ACHN (cell line): ENCODE measurements at regions not wholly inside any gene's neighbourhood (a gene's known extent, or its start where the extent isn't known, plus 50 kb on each side); places are given as distances from the start of the nearest gene placed in this dataset.
A peak's percentile ranks its signal among the peaks of the same experiment; 100 is the strongest.
"Not testable (repeated sequence)": the region's sequence is repeated elsewhere in the genome, so short reads cannot be mapped to it uniquely, and the experiment has no call there.

Source experiments
- DNase-seq: peaks from one replicate; pipeline ENCODE4 v3.0.0-alpha.2; 2015
- in situ Hi-C: cut with HindIII; loops from 2 replicates; pipeline ENCODE4 v1.10.0; 2017; ENCODE audit warnings: low sequenced_read_pairs, low pct_ligation_motif_present, low pct_unique_long_range_greater_than_20kb

GRCh38 chr1:30524840-30525617, 198.4 kb downstream of the MATN1 start:
- in situ Hi-C loops = no loop called here
- DNase-seq = no peak

- DNase-seq, in situ Hi-C loops: not testable (repeated sequence)
Measured at GRCh38 chr1:30524025-30524555, 199.3 kb downstream of the MATN1 start.

DNA sequence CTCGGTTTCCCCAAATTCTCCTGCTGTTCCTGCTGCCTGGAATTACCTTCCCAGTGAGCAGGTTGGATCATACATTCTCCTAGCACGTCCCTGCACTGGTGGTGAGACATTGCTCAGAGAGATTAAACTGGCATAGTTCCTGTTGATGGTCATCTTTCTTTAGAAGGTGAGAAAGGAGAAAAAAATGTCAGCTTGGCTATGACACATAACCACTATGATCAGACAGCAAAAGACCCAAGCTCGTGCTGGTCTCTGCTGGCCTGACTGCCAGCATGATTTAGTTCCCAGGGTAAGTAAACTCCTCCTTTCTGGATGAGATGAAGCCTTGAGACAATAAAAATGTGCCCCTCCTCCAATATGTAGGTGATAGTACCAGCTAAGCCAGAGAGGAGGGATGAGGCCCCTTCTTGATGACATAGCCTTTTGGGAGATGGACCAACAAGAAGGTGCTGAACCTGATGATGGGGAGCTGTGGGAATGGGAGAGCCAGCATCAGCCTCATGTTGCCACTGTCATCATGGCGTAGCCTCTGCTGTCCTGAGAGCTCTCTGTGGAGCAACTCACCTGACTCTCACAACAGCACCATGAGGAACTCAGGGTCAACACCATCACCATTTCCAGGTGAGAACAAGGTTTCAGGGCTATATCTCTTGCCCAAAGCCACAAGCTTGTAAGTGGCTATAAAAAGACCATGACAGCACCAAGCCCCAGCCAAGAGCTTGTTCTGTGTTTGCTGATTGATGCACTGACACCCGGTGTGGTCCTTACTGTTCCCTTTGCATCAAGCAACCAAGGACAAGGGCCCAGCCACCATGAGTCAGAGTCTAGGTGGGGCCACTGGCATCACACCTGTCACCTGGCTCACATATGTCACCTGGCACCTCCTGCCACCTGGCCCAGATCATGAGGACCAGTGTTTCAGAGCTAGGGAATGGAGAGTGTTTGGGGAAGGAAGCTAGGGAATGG, 200.0 kb downstream of the MATN1 start:
- in situ Hi-C loops = no loop called here
- DNase-seq = peak; percentile 75

GRCh38 chr1:30522031-30523004, 201.1 kb downstream of the MATN1 start:
- in situ Hi-C loops = no loop called here
- DNase-seq = no peak

DNA sequence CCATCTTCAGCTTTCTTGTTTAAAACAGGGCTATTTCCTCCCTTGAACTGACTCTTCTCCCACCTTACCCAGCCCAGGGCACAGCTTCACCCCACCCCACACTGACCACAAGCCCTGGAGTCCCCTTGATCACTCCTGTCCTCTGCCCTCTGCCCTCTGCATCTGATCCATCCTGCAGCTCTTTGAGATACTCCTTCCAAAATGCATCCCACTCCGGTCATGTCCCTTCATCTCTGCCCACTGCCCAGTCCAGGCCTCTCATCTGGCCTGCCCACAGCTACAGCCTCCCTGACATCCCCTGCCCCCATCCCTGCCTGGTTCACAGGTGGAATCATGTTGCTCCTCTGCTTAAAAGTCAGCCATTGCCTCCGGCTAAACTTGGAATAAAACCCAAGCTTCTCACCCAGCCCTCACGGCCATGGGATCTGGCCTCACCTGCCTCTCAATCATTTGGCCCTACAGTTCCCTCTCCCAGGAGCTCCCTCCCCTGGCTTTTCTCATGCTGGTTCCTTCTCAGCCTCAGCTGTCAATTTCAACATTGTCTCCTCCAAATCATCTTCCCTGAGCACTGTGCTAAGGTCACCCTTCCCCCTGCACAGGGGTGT, 202.0 kb downstream of the MATN1 start:
- in situ Hi-C loops = no loop called here
- DNase-seq = no peak

- in situ Hi-C loops = no loop called here
- no peak for DNase-seq
Measured at GRCh38 chr1:30520476-30520875, 202.9 kb downstream of the MATN1 start.

GRCh38 chr1:30519201-30519763, 204.1 kb downstream of the MATN1 start:
- in situ Hi-C loops = no loop called here
- DNase-seq = no peak

GRCh38 chr1:30518696-30519095, 204.7 kb downstream of the MATN1 start:
- no peak for DNase-seq
- in situ Hi-C loops = no loop called here

- no peak for DNase-seq
- in situ Hi-C loops = no loop called here
Measured at GRCh38 chr1:30518186-30518585, 205.2 kb downstream of the MATN1 start.

GRCh38 chr1:30517666-30518065, 205.7 kb downstream of the MATN1 start:
- DNase-seq, in situ Hi-C loops: not testable (repeated sequence)

GRCh38 chr1:30517241-30517640, 206.1 kb downstream of the MATN1 start:
- DNase-seq, in situ Hi-C loops: not testable (repeated sequence)

DNA sequence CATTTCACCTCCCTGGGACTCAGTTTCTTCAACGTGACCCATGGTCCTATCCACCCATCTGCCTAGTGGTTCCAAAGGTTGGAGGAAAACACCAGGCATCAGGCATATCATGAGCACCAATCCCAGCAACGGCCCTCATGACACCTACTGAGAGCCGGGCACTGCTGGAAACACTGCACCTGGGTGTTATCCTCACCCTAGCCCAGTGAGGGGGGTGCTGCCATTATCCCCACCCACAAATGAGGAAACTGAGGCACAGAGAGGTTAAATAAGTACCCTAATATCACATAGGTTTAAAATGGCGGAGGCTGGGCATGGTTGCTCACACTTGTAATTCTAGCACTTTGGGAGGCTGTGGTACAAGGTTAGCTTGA, 206.9 kb downstream of the MATN1 start:
- no peak for DNase-seq
- in situ Hi-C loops = no loop called here

DNA sequence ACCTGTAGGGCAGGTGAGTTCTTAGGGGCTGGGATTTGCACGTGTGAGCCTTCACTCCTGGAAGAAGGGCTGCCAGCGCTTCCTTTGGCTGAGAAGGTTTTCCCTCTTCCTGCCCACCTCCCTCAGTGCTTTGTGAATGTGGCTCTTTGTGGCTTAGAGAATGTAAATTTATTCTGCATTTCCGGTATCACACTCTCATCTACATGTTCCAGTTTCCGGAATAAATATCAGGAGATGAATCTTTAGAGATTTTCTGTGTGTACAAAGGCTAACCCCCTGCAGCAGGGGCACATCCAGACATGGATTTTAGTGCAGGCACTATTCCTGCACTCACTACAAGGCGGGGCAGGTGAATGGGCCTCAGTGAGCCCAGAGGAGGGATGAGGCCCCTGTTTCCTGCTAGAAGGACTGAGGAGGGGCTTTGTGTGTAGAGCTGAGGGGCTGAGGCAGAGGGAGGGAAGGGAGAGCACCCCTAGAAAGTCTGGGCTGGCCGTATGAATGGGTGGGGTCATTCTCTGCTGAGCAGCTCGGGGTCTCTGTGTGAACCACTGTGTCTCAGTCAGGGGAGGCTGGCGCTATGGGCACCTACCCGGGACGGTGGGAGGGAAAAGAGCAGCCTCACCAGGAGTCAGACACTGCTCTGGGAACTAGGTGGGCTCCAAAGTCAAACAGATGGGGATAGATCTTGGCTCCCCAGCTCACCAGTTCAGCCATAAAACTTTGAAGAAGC, 207.5 kb downstream of the MATN1 start:
- in situ Hi-C loops = no loop called here

DNA sequence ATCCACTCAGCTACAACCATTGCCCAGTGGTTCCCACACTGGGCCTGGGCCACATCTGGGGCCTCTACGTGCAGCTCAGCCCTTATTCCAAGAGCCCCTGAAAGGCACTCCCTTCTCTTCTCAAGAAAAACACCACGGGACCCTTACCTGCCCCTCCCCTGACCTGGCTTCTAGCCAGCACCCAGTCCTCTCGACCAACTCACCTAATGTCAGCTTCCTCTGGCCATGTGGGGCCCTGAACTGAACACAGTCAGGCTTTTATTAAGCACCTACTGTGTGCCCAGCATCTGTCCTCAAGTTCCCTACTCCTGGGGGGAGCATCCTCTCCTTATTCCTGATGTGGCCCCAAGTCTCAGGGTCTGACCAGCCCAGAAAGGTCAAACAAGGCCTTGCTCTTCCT, 208.4 kb downstream of the MATN1 start:
- DNase-seq = no peak
- in situ Hi-C loops = no loop called here

More for the DNA sequence above, 207.5 kb downstream of the MATN1 start:
- no peak for DNase-seq

GRCh38 chr1:30514137-30514654, 209.2 kb downstream of the MATN1 start:
- in situ Hi-C loops = no loop called here
- no peak for DNase-seq

DNA sequence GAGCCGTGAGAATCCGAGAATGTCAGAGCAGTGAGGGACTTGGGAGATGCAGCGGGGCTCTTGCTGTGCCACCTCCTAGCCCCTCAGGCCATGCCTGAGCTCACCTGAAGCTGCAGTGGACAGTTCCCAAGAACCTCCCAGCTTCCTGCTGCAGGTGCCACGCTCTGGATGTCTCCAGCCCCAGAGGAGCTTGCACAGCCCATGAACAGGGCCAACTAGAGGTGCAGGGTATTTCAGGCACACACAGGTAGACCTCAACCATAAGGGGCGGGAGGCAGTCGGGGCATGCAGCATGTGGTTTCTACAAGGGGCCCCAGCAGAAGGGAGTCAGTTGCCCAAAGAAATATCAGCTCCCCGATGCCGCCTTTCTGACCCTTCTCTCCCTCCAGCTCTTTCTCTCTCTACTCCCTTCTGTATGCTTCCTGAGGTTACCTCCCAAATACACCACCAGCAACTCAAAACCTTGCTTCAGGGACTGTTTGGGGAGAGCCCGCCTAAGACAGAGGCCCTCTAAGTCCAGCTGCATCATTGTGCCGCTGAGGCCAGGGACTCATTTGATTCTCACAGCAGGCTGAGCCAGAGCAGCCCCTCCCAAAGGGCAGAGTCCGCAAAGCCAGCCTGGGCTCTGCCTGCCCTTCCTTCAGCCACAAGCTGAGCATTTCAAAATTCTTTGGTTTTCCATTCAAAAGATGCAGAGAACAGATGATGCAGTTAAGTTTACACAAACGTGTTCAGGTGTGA, 209.8 kb downstream of the MATN1 start:
- in situ Hi-C loops = no loop called here
- DNase-seq = no peak
